Stomach (tissue), 4 donors: ENCODE measurements at regions not wholly inside any gene's neighbourhood (a gene's known extent, or its start where the extent isn't known, plus 50 kb on each side); places are given as distances from the start of the nearest gene placed in this dataset.

ENCODE experiments used
- CTCF ChIP-seq, 7 experiments: fragments of 450-650 bp in 4 of 7; fragments of 200-600 bp in 3 of 7; sonication (generic) in 3 of 7; IDR thresholded peaks; one replicate each; pipeline ENCODE4 v1.5.1; 2016 to 2019; ENCODE audit warnings: antibody characterized with exemption in 7 of 7, control low read depth in 2 of 7, mild to moderate bottlenecking in 1 of 7
- EP300 ChIP-seq: sonication (generic); formaldehyde crosslinking; IDR thresholded peaks from one replicate; pipeline ENCODE4 v1.6.1; 2017; ENCODE audit warnings: antibody characterized with exemption
- POLR2A ChIP-seq, 4 donors: fragments of 450-650 bp; IDR thresholded peaks; one replicate each; pipeline ENCODE4 v1.6.1; 2016; ENCODE audit warnings: antibody characterized with exemption in 4 of 4, control low read depth in 2 of 4, mild to moderate bottlenecking in 1 of 4, moderate library complexity in 1 of 4
- POLR2AphosphoS5 ChIP-seq, 3 donors: sonication (generic); formaldehyde crosslinking; IDR thresholded peaks; one replicate each; pipeline ENCODE4 v1.6.1; 2016; ENCODE audit warnings: antibody characterized with exemption in 3 of 3

- TF ChIP-seq CTCF (IDR thresholded peaks at IDR 0.05) (no peak), POLR2A (IDR thresholded peaks at IDR 0.05) (no peak), EP300 (no peak), POLR2AphosphoS5 (IDR thresholded peaks at IDR 0.05) (no peak)
Measured at GRCh38 chr18:53739700-53740099, 484.8 kb downstream of the MBD2 start.
